Left lung (tissue), 4 donors: ENCODE measurements at regions not wholly inside any gene's neighbourhood (a gene's known extent, or its start where the extent isn't known, plus 50 kb on each side); places are given as distances from the start of the nearest gene placed in this dataset.
A peak's percentile ranks its signal among the peaks of the same experiment; 100 is the strongest.
"Not testable (repeated sequence)": the region's sequence is repeated elsewhere in the genome, so short reads cannot be mapped to it uniquely, and the experiment has no call there.

Experiments
- ATAC-seq: fragments of 200-7000 bp; cut with Tn5 transposase; one replicate; pipeline ENCODE4 v1.9.1; 2020; ENCODE audit warnings: moderate library complexity
- DNase-seq, 4 donors: peaks; one replicate each; pipeline ENCODE4 v3.0.0-alpha.2; 2013 to 2020
- H3K27ac ChIP-seq, 2 donors: fragments of 200-600 bp; sonication (generic) in 1 of 2; one replicate each; pipeline versions ENCODE4 v1.5.0 to v1.8.0; 2020 to 2021
- H3K27me3 ChIP-seq, 2 donors: fragments of 200-600 bp; sonication (generic) in 1 of 2; one replicate each; pipeline versions ENCODE4 v1.5.0 to v1.8.0; 2020 to 2021
- H3K36me3 ChIP-seq, 2 donors: fragments of 200-600 bp; sonication (generic) in 1 of 2; one replicate each; pipeline versions ENCODE4 v1.5.0 to v1.8.0; 2020 to 2021
- H3K4me1 ChIP-seq, 2 donors: fragments of 200-600 bp; one replicate each; pipeline ENCODE4 v1.8.0; 2021
- H3K4me3 ChIP-seq, 2 donors: fragments of 200-600 bp; sonication (generic) in 1 of 2; one replicate each; pipeline versions ENCODE4 v1.5.0 to v1.8.0; 2020 to 2021; ENCODE audit warnings: mild to moderate bottlenecking in 1 of 2
- H3K9me3 ChIP-seq, 2 donors: fragments of 200-600 bp; sonication (generic) in 1 of 2; one replicate each; pipeline versions ENCODE4 v1.5.0 to v1.8.0; 2020 to 2021
- intact Hi-C, 2 donors: fragments of 100-400 bp; cut with DNase I; formaldehyde crosslinking; loops; one replicate each; pipeline versions ENCODE4 v1.11.2 to v1.14.2; 2022
- TF ChIP-seq, protein P1 (sequence below), 2 donors: fragments of 200-600 bp; sonication (generic) in 1 of 2; IDR thresholded peaks; one replicate each; pipeline versions ENCODE4 v1.5.0 to v1.8.0; 2021; ENCODE audit warnings: antibody characterized with exemption in 2 of 2
- donor health status: DM: no; HTN: yes; CAD: no.
- donor health status: DM: no; HTN: no; CAD: no.

DNA sequence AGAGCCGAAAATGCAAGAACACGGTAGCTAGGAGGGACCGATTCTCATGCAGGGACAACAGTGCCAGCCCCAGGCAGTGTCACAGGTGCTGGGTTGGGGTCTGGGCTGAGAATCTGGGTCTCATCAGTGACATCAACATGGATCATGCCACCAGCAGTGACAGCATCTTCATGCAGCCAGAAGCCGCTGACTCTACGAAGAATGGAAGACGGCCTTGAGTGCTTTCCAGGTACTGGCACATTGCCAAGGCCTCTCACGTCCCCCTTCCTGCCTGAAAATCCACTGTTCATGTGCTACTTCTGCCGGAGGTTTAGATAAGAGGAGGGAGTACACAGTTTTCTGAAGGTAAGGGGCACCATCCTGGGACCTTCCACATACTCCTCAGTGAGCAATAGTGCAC is 141.1 kb upstream of the FOXQ1 start:
- H3K4me1 ChIP-seq, result no peaks in the 10 kb centered on the region
- H3K9me3 ChIP-seq, result no peaks in the 10 kb centered on the region
- H3K36me3 ChIP-seq, result no peaks in the 10 kb centered on the region
- ATAC-seq (no peak), DNase-seq (peak in 2 of 4 donors; percentile 31 to 66)
- intact Hi-C loops, result no loop called here
- H3K27me3 ChIP-seq, result peaks cover 0 to 7% of the 10 kb centered on the region in 2 donors
- H3K27ac ChIP-seq, result no peak overlapping the region
- no peak overlapping the region for H3K4me3 ChIP-seq
- TF ChIP-seq, protein P1, sequence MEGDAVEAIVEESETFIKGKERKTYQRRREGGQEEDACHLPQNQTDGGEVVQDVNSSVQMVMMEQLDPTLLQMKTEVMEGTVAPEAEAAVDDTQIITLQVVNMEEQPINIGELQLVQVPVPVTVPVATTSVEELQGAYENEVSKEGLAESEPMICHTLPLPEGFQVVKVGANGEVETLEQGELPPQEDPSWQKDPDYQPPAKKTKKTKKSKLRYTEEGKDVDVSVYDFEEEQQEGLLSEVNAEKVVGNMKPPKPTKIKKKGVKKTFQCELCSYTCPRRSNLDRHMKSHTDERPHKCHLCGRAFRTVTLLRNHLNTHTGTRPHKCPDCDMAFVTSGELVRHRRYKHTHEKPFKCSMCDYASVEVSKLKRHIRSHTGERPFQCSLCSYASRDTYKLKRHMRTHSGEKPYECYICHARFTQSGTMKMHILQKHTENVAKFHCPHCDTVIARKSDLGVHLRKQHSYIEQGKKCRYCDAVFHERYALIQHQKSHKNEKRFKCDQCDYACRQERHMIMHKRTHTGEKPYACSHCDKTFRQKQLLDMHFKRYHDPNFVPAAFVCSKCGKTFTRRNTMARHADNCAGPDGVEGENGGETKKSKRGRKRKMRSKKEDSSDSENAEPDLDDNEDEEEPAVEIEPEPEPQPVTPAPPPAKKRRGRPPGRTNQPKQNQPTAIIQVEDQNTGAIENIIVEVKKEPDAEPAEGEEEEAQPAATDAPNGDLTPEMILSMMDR (IDR thresholded peaks at IDR 0.05), result no peak

- H3K4me3 ChIP-seq, result no peak overlapping the region
- ATAC-seq (no peak), DNase-seq (no peak)
- H3K36me3 ChIP-seq, result no peaks in the 10 kb centered on the region
- intact Hi-C loops, result no loop called here
- no peak overlapping the region for H3K27ac ChIP-seq
- TF ChIP-seq, protein P1 (IDR thresholded peaks at IDR 0.05), result no peak
- H3K27me3 ChIP-seq, result no peaks in the 10 kb centered on the region
- H3K4me1 ChIP-seq, result no peaks in the 10 kb centered on the region
- no peaks in the 10 kb centered on the region for H3K9me3 ChIP-seq
Observed at GRCh38 chr6:1164600-1164999, 147.3 kb upstream of the FOXQ1 start.

- H3K9me3 ChIP-seq, result no peaks in the 10 kb centered on the region
- DNase-seq (no peak), ATAC-seq (no peak)
- TF ChIP-seq, protein P1 (IDR thresholded peaks at IDR 0.05), result no peak
- no peak overlapping the region for H3K27ac ChIP-seq
- H3K36me3 ChIP-seq, result no peaks in the 10 kb centered on the region
- no peaks in the 10 kb centered on the region for H3K4me1 ChIP-seq
- no peak overlapping the region for H3K4me3 ChIP-seq
- intact Hi-C loops, result no loop called here
- H3K27me3 ChIP-seq, result no peaks in the 10 kb centered on the region
Observed at GRCh38 chr6:1163501-1163900, 148.4 kb upstream of the FOXQ1 start.

- Histone ChIP-seq H3K36me3 (no peaks in the 10 kb centered on the region), H3K4me3 (no peak overlapping the region), H3K27ac (no peak overlapping the region), H3K27me3 (no peaks in the 10 kb centered on the region), H3K9me3 (no peaks in the 10 kb centered on the region), H3K4me1 (no peaks in the 10 kb centered on the region)
- DNase-seq (no peak), ATAC-seq (peak; percentile 76)
- intact Hi-C loops, result no loop called here
- TF ChIP-seq, protein P1 (IDR thresholded peaks at IDR 0.05), result no peak
Observed at GRCh38 chr6:1162367-1163275, 149.3 kb upstream of the FOXQ1 start.

DNA sequence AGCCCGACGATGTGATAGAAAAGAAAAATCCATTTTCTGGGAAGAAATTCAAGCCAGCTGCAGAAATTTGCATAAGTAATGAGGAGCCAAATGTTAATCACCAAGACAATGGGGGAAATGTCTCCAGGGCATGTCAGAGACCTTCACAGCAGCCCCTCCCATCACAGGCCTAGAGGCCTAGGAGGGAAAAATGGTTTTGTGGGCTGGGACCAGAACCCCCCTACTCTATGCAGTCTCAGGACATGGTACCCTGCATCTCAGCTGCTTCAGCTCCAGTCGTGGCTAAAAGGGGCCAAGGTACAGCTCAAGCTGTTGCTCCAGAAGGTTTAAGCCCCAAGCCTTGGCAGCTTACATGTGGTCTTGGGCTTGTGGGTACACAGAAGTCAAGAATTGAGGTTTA is 155.5 kb upstream of the FOXQ1 start:
- not testable (repeated sequence) for ATAC-seq

More for the DNA sequence above, 155.5 kb upstream of the FOXQ1 start:
- intact Hi-C loops, H3K4me3 ChIP-seq, H3K36me3 ChIP-seq, H3K27me3 ChIP-seq, H3K4me1 ChIP-seq, H3K27ac ChIP-seq, DNase-seq, H3K9me3 ChIP-seq: not testable (repeated sequence)
